Fibroblast of villous mesenchyme (primary cell): ENCODE measurements at regions not wholly inside any gene's neighbourhood (a gene's known extent, or its start where the extent isn't known, plus 50 kb on each side); places are given as distances from the start of the nearest gene placed in this dataset.

Source experiments
- DNase-seq: peaks from one replicate; pipeline ENCODE4 v3.0.0-alpha.2; 2010; ENCODE audit warnings: low read depth
- H3K4me3 ChIP-seq: 2 replicates; pipeline ENCODE4 v1.5.1; 2011; ENCODE audit warnings: low read depth, mild to moderate bottlenecking, low read length
- CTCF ChIP-seq: IDR thresholded peaks from 2 replicates; pipeline ENCODE4 v1.5.1; 2012; ENCODE audit warnings: low read depth, mild to moderate bottlenecking, low read length; ENCODE audit not compliant: insufficient read depth

GRCh38 chr3:59698091-59698490 lies 648.3 kb upstream of the CFAP20DC start:
- no peak overlapping the region for H3K4me3 ChIP-seq
- DNase-seq, result no peak
- no peak for TF ChIP-seq CTCF

- DNase-seq, result no peak
- no peak for TF ChIP-seq CTCF
- H3K4me3 ChIP-seq, result no peak overlapping the region
These were observed 647.0 kb upstream of the CFAP20DC start for GRCh38 chr3:59696783-59697182.

GRCh38 chr3:59695860-59696259 lies 646.0 kb upstream of the CFAP20DC start:
- no peak overlapping the region for H3K4me3 ChIP-seq
- no peak for TF ChIP-seq CTCF
- DNase-seq, result no peak

- no peak for DNase-seq
- H3K4me3 ChIP-seq, result no peak overlapping the region
- no peak for TF ChIP-seq CTCF
These were observed 642.3 kb upstream of the CFAP20DC start for GRCh38 chr3:59692117-59692516.

- DNase-seq, result no peak
- no peak for TF ChIP-seq CTCF
- no peak overlapping the region for H3K4me3 ChIP-seq
These were observed 641.1 kb upstream of the CFAP20DC start for GRCh38 chr3:59690886-59691285.

GRCh38 chr3:59688636-59689035 lies 638.8 kb upstream of the CFAP20DC start:
- no peak for DNase-seq
- TF ChIP-seq CTCF, result no peak
- no peak overlapping the region for H3K4me3 ChIP-seq

- TF ChIP-seq CTCF, result no peak
- no peak for DNase-seq
- H3K4me3 ChIP-seq, result no peak overlapping the region
These were observed 635.6 kb upstream of the CFAP20DC start for GRCh38 chr3:59685432-59685831.
